Fibroblast of villous mesenchyme (primary cell): ENCODE measurements at regions not wholly inside any gene's neighbourhood (a gene's known extent, or its start where the extent isn't known, plus 50 kb on each side); places are given as distances from the start of the nearest gene placed in this dataset.
"Not testable (repeated sequence)": the region's sequence is repeated elsewhere in the genome, so short reads cannot be mapped to it uniquely, and the experiment has no call there.

Source experiments
- DNase-seq: peaks from one replicate; pipeline ENCODE4 v3.0.0-alpha.2; 2010; ENCODE audit warnings: low read depth
- H3K4me3 ChIP-seq: 2 replicates; pipeline ENCODE4 v1.5.1; 2011; ENCODE audit warnings: low read depth, mild to moderate bottlenecking, low read length
- CTCF ChIP-seq: IDR thresholded peaks from 2 replicates; pipeline ENCODE4 v1.5.1; 2012; ENCODE audit warnings: low read depth, mild to moderate bottlenecking, low read length; ENCODE audit not compliant: insufficient read depth

GRCh38 chr10:33477291-33478088, 143.0 kb upstream of the NRP1 start:
- H3K4me3 ChIP-seq: no peak overlapping the region
- no peak for DNase-seq
- TF ChIP-seq CTCF: no peak

- H3K4me3 ChIP-seq: no peak overlapping the region
- no peak for TF ChIP-seq CTCF
- no peak for DNase-seq
Observed at GRCh38 chr10:33476757-33477273, 142.3 kb upstream of the NRP1 start.

- TF ChIP-seq CTCF: no peak
- DNase-seq: no peak
- H3K4me3 ChIP-seq: no peak overlapping the region
Observed at GRCh38 chr10:33473688-33474087, 139.2 kb upstream of the NRP1 start.

GRCh38 chr10:33468006-33468405, 133.5 kb upstream of the NRP1 start:
- not testable (repeated sequence) for H3K4me3 ChIP-seq, DNase-seq

GRCh38 chr10:33465747-33466146, 131.3 kb upstream of the NRP1 start:
- no peak overlapping the region for H3K4me3 ChIP-seq
- no peak for TF ChIP-seq CTCF
- peak; percentile 16 for DNase-seq

GRCh38 chr10:33463011-33463410, 128.5 kb upstream of the NRP1 start:
- no peak for TF ChIP-seq CTCF
- H3K4me3 ChIP-seq: no peak overlapping the region
- no peak for DNase-seq

- no peak for DNase-seq
- no peak for TF ChIP-seq CTCF
- no peak overlapping the region for H3K4me3 ChIP-seq
Observed at GRCh38 chr10:33461295-33461640, 126.8 kb upstream of the NRP1 start.
